Stimulated activated naive B cell treated with anti-CD40 and anti-IgM and Interleukin-4, amounts not matched to agents 10 μg/mL and 1 μg/mL and 100 μg/mL, for 72 hours (primary cell): ENCODE measurements at regions not wholly inside any gene's neighbourhood (a gene's known extent, or its start where the extent isn't known, plus 50 kb on each side); places are given as distances from the start of the nearest gene placed in this dataset.

Source experiments
- ATAC-seq, 2 donors: fragments of 150-1000 bp; cut with Tn5 transposase; replicated peaks; 2 replicates each; pipeline ENCODE4 v1.10.0; 2021; ENCODE audit warnings: moderate library complexity in 1 of 2
- DNase-seq: peaks from one replicate; pipeline ENCODE4 v3.0.0; 2021
- H3K27ac Mint-ChIP-seq: one replicate; pipeline ENCODE4 v1.8.0; 2022; ENCODE audit warnings: mild to moderate bottlenecking, mixed read lengths
- H3K27me3 Mint-ChIP-seq, 2 donors: one replicate each; pipeline ENCODE4 v1.8.0; 2022; ENCODE audit warnings: mixed read lengths in 2 of 2
- H3K36me3 Mint-ChIP-seq, 2 donors: one replicate each; pipeline ENCODE4 v1.8.0; 2022; ENCODE audit warnings: mixed read lengths in 2 of 2, mild to moderate bottlenecking in 1 of 2
- H3K4me1 Mint-ChIP-seq, 2 donors: one replicate each; pipeline ENCODE4 v1.8.0; 2022; ENCODE audit warnings: mixed read lengths in 2 of 2, mild to moderate bottlenecking in 1 of 2
- H3K4me3 Mint-ChIP-seq, 2 donors: one replicate each; pipeline ENCODE4 v1.8.0; 2022; ENCODE audit warnings: mild to moderate bottlenecking in 2 of 2, mixed read lengths in 2 of 2, moderate library complexity in 1 of 2
- H3K9me3 Mint-ChIP-seq, 2 donors: one replicate each; pipeline ENCODE4 v1.8.0; 2022; ENCODE audit warnings: mixed read lengths in 2 of 2, mild to moderate bottlenecking in 1 of 2

- DNase-seq (no peak), ATAC-seq (no peak)
- Mint-ChIP-seq H3K9me3 (peaks cover 0 to 4% of the 10 kb centered on the region in 2 donors), H3K27ac (peak overlapping the region; percentile 82), H3K27me3 (no peaks in the 10 kb centered on the region), H3K4me3 (peak overlapping the region in 1 of 2 donors; percentile 38), H3K4me1 (peaks cover 48 to 58% of the 10 kb centered on the region in 2 donors), H3K36me3 (no peaks in the 10 kb centered on the region)
Measured at GRCh38 chr12:93181409-93181965, 196.2 kb upstream of the NUDT4 start.

- DNase-seq (peak; percentile 42), ATAC-seq (peak; percentile 95 to 96)
- H3K27ac Mint-ChIP-seq: peak overlapping the region; percentile 90
- no peaks in the 10 kb centered on the region for H3K9me3 Mint-ChIP-seq
- peak overlapping the region; percentile 28 to 72 for H3K4me3 Mint-ChIP-seq
- peaks cover 49 to 58% of the 10 kb centered on the region in 2 donors for H3K4me1 Mint-ChIP-seq
- H3K27me3 Mint-ChIP-seq: no peaks in the 10 kb centered on the region
- H3K36me3 Mint-ChIP-seq: no peaks in the 10 kb centered on the region
Measured at GRCh38 chr12:93183940-93184671, 193.6 kb upstream of the NUDT4 start.

GRCh38 chr12:93184672-93185368 lies 192.9 kb upstream of the NUDT4 start:
- H3K36me3 Mint-ChIP-seq: no peaks in the 10 kb centered on the region
- peaks cover 45 to 52% of the 10 kb centered on the region in 2 donors for H3K4me1 Mint-ChIP-seq

GRCh38 chr12:93185369-93185741 lies 192.4 kb upstream of the NUDT4 start:
- Mint-ChIP-seq H3K4me3 (no peak overlapping the region), H3K4me1 (peaks cover 44 to 51% of the 10 kb centered on the region in 2 donors), H3K36me3 (no peaks in the 10 kb centered on the region), H3K27ac (no peak overlapping the region), H3K9me3 (no peaks in the 10 kb centered on the region), H3K27me3 (no peaks in the 10 kb centered on the region)
- no peak for DNase-seq
- ATAC-seq: no peak

More at GRCh38 chr12:93184672-93185368, 192.9 kb upstream of the NUDT4 start:
- Mint-ChIP-seq H3K4me3 (peak overlapping the region in 1 of 2 donors; percentile 28), H3K27ac (peak overlapping the region; percentile 90), H3K9me3 (no peaks in the 10 kb centered on the region), H3K27me3 (no peaks in the 10 kb centered on the region)
- ATAC-seq: no peak
- DNase-seq: no peak

- Mint-ChIP-seq H3K4me3 (no peak overlapping the region), H3K36me3 (no peaks in the 10 kb centered on the region), H3K27me3 (no peaks in the 10 kb centered on the region), H3K4me1 (peaks cover 39 to 43% of the 10 kb centered on the region in 2 donors), H3K27ac (no peak overlapping the region), H3K9me3 (no peaks in the 10 kb centered on the region)
- ATAC-seq (peak in 1 of 2 donors; percentile 12), DNase-seq (no peak)
Measured at GRCh38 chr12:93186131-93186530, 191.6 kb upstream of the NUDT4 start.

GRCh38 chr12:93186621-93187020 lies 191.1 kb upstream of the NUDT4 start:
- no peak for ATAC-seq
- DNase-seq: no peak
- Mint-ChIP-seq H3K4me1 (peaks cover 34 to 38% of the 10 kb centered on the region in 2 donors), H3K27ac (no peak overlapping the region), H3K4me3 (no peak overlapping the region), H3K9me3 (no peaks in the 10 kb centered on the region), H3K36me3 (no peaks in the 10 kb centered on the region), H3K27me3 (no peaks in the 10 kb centered on the region)

- no peak overlapping the region for H3K27ac Mint-ChIP-seq
- no peak for ATAC-seq
- H3K9me3 Mint-ChIP-seq: peaks cover 1 to 6% of the 10 kb centered on the region in 2 donors
- no peaks in the 10 kb centered on the region for H3K36me3 Mint-ChIP-seq
- H3K27me3 Mint-ChIP-seq: no peaks in the 10 kb centered on the region
- peaks cover under 1 to 2% of the 10 kb centered on the region in 2 donors for H3K4me1 Mint-ChIP-seq
- DNase-seq: no peak
- no peak overlapping the region for H3K4me3 Mint-ChIP-seq
Measured at GRCh38 chr12:93191423-93191822, 186.3 kb upstream of the NUDT4 start.

- no peak for DNase-seq
- no peak for ATAC-seq
- Mint-ChIP-seq H3K36me3 (no peaks in the 10 kb centered on the region), H3K27me3 (no peaks in the 10 kb centered on the region), H3K27ac (no peak overlapping the region), H3K4me1 (no peaks in the 10 kb centered on the region), H3K9me3 (peaks cover 1 to 6% of the 10 kb centered on the region in 2 donors), H3K4me3 (no peak overlapping the region)
Measured at GRCh38 chr12:93191956-93192355, 185.8 kb upstream of the NUDT4 start.

GRCh38 chr12:93192878-93193277 lies 184.8 kb upstream of the NUDT4 start:
- no peak overlapping the region for H3K27ac Mint-ChIP-seq
- peaks cover 0 to 4% of the 10 kb centered on the region in 2 donors for H3K27me3 Mint-ChIP-seq
- H3K36me3 Mint-ChIP-seq: no peaks in the 10 kb centered on the region
- ATAC-seq (no peak), DNase-seq (no peak)
- H3K4me3 Mint-ChIP-seq: no peak overlapping the region
- H3K4me1 Mint-ChIP-seq: no peaks in the 10 kb centered on the region
- peaks cover 1 to 6% of the 10 kb centered on the region in 2 donors for H3K9me3 Mint-ChIP-seq

- no peak overlapping the region for H3K27ac Mint-ChIP-seq
- no peaks in the 10 kb centered on the region for H3K36me3 Mint-ChIP-seq
- no peak overlapping the region for H3K4me3 Mint-ChIP-seq
- ATAC-seq (no peak), DNase-seq (no peak)
- H3K9me3 Mint-ChIP-seq: peaks cover 1 to 6% of the 10 kb centered on the region in 2 donors
- peaks cover 4 to 7% of the 10 kb centered on the region in 2 donors for H3K4me1 Mint-ChIP-seq
- H3K27me3 Mint-ChIP-seq: peaks cover 4 to 11% of the 10 kb centered on the region in 2 donors
Measured at GRCh38 chr12:93195511-93195910, 182.2 kb upstream of the NUDT4 start.

- H3K4me3 Mint-ChIP-seq: no peak overlapping the region
- peaks cover 1 to 6% of the 10 kb centered on the region in 2 donors for H3K9me3 Mint-ChIP-seq
- peaks cover 4 to 11% of the 10 kb centered on the region in 2 donors for H3K27me3 Mint-ChIP-seq
- no peak for DNase-seq
- no peaks in the 10 kb centered on the region for H3K36me3 Mint-ChIP-seq
- no peak for ATAC-seq
- H3K4me1 Mint-ChIP-seq: peaks cover 8 to 13% of the 10 kb centered on the region in 2 donors
- no peak overlapping the region for H3K27ac Mint-ChIP-seq
Measured at GRCh38 chr12:93197067-93197593, 180.6 kb upstream of the NUDT4 start.

- H3K27ac Mint-ChIP-seq: no peak overlapping the region
- peaks cover 0 to 4% of the 10 kb centered on the region in 2 donors for H3K36me3 Mint-ChIP-seq
- peaks cover 3 to 10% of the 10 kb centered on the region in 2 donors for H3K9me3 Mint-ChIP-seq
- DNase-seq (no peak), ATAC-seq (no peak)
- no peak overlapping the region for H3K4me3 Mint-ChIP-seq
- peaks cover 10 to 18% of the 10 kb centered on the region in 2 donors for H3K4me1 Mint-ChIP-seq
- H3K27me3 Mint-ChIP-seq: peaks cover 4 to 11% of the 10 kb centered on the region in 2 donors
Measured at GRCh38 chr12:93198086-93198485, 179.6 kb upstream of the NUDT4 start.

GRCh38 chr12:93199831-93200236 lies 177.9 kb upstream of the NUDT4 start:
- Mint-ChIP-seq H3K27me3 (peaks cover 4 to 11% of the 10 kb centered on the region in 2 donors), H3K27ac (no peak overlapping the region), H3K9me3 (peaks cover 3 to 4% of the 10 kb centered on the region in 2 donors), H3K4me3 (no peak overlapping the region), H3K36me3 (peaks cover 0 to 4% of the 10 kb centered on the region in 2 donors), H3K4me1 (peaks cover 12 to 18% of the 10 kb centered on the region in 2 donors)
- ATAC-seq (no peak), DNase-seq (no peak)

GRCh38 chr12:93200291-93200917 lies 177.3 kb upstream of the NUDT4 start:
- Mint-ChIP-seq H3K4me3 (no peak overlapping the region), H3K4me1 (peaks cover 12 to 18% of the 10 kb centered on the region in 2 donors), H3K27me3 (peaks cover 4 to 11% of the 10 kb centered on the region in 2 donors), H3K36me3 (peaks cover 0 to 4% of the 10 kb centered on the region in 2 donors), H3K9me3 (peaks cover 3 to 4% of the 10 kb centered on the region in 2 donors), H3K27ac (peak overlapping the region; percentile 4)
- ATAC-seq: peak; percentile 63 to 77
- no peak for DNase-seq
